Stimulated activated CD8-positive, alpha-beta memory T cell treated with anti-CD3 and anti-CD28 coated beads, Interleukin-4, amount 100 ng/mL, for 48 hours (primary cell): ENCODE measurements at regions not wholly inside any gene's neighbourhood (a gene's known extent, or its start where the extent isn't known, plus 50 kb on each side); places are given as distances from the start of the nearest gene placed in this dataset.

ENCODE experiments used
- DNase-seq: peaks from one replicate; pipeline ENCODE4 v3.0.0-alpha.2; 2020

DNA sequence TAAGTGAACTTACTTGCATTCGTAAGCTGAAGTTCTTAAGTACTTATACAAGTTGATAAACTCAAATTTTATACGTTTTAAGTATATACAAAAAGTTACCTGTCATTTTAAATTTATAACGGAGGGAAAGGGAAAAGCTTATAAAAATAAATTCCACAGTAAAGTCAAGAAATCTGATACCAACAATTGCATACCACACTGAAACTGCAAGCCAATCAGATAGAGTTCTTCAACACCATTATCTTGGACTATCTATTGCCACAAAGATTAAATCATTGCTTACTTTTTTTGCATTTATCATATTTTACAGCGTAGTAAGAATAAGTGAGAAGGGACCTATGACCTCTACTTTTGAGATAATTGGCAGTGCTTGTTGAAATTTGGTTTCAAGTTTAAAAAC is 386.7 kb downstream of the TFAP2A start:
- no peak for DNase-seq

DNA sequence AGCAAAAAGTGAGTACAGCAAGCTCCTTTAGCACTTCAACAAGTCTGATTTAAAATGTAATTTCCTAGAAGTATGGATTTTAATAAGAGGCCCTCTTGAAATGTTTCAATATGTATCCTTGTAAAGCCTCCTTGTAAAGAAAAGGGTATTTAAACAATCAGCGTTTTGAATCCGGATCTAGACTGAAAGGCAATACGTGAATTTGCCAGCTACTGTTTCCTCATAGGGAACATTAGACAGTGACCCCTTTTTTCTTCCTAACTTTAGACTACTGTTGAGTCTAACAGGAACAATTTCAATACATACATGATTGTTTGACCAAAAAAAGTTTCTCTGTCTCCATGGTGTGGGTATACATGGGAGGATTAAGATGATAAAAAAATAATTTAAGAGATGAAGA is 395.0 kb downstream of the TFAP2A start:
- no peak for DNase-seq

DNA sequence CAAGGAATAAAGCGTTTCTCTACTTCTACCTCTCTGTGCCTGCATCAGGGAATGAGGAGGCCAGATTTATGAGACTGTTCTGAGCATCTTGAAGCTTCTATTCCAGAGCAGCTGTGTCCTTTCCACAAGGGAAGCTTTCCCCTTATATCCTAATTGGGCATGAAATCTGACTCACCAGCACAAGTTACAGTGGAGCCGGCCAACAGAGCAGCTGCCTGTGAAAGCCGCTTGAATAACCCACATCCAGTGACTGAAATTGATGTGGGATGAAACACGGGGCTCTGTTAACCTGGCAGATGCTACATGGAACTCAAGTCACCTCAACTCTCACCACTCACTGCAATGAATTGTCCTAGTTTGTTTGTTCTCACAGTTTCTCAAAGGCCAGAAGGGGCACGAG is 400.3 kb downstream of the TFAP2A start:
- no peak for DNase-seq

DNA sequence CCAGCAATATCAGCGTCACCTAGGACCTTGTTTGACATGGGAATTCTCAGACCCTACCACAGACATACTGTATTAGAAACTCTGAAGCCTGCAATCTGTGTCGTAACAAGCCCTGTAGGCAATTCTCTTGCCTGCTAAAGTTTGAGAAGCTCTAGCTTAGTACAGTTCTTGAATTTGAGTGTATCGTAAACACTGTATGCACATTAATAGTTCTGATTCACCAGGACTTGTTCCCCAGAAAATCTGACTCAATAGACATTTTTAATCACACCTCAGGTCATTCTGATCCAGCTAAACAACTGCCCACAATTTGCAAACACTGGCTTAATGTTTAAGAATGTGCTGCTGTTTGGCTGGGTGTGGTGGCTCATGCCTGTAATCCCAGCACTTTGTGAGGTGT is 414.3 kb downstream of the TFAP2A start:
- no peak for DNase-seq

DNA sequence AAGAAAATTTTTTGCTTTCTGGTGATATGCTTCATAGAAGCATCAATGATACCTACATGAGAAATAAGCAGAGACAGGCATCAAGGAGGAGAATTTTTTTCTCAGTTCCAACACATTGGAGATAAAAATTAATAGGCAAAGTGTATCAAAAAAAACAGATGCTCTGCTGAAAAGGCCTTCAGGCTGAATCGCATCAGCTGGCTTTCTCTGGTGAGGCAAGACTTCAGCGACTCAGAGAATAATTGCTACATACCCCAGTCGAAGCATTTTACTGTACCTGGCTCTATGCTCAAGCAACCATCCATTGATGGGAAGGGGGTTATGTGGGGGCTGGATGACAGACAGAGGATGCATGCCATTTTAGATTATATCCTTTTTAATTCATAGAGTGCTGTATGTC is 415.1 kb downstream of the TFAP2A start:
- no peak for DNase-seq

DNA sequence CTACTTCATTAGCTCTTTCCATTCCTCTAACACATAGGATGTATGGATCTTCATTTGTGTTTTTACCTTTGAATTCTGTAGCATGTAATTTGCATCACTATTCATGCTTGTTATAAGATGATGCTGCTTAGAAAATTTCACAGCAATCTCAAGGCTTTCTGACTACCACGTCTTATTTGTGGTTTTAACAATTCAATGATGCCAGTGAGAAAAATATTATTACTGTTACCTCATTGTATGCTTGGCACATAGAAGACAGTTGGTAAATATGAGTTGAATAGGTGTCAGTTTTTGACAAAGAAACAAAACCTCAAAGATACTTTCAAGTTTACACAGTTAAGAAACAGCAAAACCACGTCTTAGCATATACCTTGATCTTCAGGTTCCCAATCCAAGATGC is 428.6 kb downstream of the TFAP2A start:
- DNase-seq: no peak

DNA sequence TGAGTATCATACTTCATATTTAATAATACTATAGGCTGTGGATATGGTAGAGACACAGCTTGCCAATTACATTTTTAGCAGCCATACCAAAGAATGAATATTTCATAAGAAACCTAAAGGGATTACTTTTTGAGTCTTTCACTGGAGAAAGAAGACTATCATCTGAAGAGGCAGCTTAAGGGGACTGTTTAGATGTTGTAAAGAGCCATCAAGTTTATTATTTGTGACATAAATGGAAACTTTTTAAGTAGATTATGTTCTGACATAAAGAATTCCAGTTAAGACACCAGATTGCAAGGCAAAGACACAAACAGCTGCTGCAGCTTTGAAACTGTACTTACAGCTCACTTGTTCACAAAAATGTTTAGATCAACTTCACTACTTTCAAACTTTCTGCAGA is 429.4 kb downstream of the TFAP2A start:
- no peak for DNase-seq

DNA sequence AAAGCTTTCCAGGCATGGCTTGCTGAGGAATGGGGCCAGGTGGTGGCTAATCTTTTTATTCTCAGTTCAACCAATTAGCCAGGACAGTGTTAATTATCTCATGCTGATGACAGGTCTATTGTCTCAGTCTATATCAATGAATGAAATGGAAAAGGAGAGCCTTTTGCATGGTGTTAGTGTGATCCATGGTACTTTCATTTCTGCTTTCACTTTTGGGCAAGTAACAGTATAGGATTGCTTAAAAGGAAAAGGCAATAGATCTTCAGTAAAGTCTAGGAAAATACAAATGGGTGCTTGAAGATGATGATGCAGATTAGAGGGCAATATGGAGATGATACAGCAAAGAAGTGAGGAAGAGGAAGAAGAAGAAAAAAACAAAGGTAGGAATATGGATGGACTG is 430.3 kb downstream of the TFAP2A start:
- no peak for DNase-seq

DNA sequence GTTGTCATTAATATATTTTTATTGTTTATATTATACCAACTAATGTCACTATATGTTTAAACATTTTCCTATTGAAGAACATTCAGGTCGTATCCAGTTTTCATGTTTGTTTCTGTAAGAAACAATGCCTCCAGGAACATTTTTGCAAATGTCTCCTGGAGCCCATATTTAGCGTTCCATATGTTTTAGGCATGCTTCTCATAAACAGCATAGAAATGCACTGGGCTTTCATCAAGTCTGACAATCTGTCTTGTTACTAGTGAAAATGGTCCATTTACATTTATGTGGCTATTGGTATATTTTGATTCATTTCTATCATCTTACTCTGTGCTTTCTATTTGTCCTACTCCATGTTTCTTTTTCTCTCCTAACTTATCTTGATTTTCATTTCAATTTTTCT is 431.7 kb downstream of the TFAP2A start:
- no peak for DNase-seq

DNA sequence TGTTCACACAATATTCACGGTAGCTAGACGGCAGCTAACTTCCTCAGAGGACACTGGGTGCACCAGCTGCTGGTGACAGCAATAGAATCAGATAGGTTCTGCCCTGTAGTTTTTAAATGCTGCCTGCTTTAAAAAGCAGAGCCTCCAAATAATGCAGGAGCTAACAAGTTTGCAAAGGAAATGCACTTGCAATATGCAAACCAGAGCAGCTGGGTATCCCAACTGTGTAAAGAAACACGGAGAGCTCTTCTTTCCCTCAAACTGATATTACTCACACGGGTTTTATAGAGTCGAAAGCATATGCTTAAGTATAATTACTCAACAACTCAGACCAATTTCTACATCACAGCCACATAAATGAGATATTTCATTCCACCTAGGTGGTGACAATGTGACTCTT is 432.7 kb downstream of the TFAP2A start:
- DNase-seq: no peak

DNA sequence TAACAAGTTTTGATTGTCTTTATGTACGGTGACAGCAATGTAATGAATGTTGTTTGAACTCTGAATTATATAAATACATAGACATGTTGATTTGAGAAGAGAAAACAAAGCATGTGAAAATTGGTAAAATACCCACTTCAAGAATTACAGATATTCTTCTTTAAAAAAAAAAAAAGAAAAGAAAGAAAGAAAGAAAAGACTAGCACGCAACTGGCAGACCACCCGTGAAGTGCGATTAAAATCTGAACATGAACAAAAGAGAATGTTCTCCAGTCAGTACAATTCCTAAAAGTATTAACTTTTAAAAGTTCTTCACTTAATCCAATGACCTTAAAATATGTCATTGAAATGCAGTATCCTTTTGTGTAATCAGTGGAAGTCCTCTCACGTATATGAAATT is 434.9 kb downstream of the TFAP2A start:
- no peak for DNase-seq

DNA sequence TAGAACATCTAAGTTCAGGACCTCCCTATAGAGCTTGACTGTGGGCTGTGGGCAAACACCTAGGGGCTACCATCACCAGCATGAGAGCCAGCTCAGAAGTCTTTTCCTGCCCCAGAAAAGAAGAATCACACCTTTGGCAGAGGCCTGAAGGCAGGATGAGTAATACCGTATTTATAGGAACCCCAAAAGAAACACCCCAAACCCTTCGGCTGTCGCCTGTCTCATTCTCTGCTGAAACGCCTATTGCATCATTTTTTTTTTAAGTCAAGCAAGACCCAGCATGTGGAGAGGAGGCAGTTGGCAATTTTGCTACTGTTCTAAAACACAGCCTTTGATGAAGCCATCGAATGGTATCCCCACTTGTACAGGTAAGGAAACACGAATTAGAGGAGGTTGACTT is 436.4 kb downstream of the TFAP2A start:
- DNase-seq: no peak

DNA sequence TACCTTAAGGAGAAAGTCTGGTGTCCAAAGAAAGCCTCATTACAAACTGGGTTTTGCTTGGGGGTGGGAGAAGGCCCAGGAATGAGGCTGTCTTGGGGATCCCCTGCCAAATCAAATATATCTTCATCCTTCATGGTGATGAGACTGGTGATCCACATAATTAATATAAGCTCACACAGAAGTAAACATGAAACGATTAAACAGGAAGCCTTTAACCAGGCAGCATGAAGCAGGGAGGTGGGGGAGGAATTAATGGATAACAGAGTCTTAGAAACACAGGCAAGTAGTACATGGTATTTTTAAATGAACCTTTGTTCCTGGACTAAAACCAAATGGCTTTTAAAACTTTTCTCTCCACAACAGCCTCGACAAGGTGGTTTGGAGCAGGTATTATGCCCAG is 437.5 kb downstream of the TFAP2A start:
- DNase-seq: no peak

DNA sequence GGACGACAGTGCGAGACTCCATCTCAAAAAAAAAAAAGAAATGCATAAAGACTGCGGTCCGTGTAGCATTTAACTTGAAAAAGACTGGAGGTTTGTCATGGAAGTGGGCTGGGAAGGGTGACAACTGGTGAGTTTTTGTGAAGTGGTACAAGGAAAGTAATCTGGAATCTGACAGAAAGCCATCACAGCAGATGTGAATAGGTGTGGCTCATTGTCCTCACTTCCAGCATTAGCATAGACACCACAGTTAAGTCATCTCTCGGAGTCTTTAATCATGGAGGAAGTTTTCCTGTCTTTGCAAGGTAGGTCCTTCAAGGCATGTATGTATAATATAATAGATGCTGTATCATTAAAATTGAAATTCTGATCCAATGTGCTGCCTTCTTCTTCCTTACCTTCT is 453.2 kb downstream of the TFAP2A start:
- DNase-seq: no peak

DNA sequence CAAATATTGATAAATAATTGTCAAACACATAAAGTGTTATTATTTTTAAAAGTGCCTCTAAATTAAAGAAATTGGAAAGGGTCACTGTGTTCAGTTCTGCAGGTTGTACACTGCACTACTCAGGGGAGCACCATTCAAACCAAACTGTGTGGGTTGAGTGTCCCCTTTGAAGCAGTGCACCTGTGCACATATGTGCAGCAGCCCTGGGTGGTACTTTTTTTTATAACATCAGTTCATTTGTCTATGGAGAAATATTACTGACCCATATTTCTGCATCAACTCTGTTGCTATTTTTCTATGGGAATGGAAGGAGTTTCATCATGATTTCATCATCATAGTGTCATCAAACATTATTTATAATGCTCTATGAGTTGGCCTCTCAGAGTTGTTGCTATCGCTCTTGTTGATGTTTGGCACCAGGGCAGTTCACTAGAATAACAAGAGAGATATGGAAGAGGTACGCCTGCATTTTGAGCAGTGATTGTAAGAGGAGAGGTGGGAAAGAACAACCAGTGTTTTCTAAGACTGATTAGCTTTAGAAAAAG is 457.6 kb downstream of the TFAP2A start:
- no peak for DNase-seq

DNA sequence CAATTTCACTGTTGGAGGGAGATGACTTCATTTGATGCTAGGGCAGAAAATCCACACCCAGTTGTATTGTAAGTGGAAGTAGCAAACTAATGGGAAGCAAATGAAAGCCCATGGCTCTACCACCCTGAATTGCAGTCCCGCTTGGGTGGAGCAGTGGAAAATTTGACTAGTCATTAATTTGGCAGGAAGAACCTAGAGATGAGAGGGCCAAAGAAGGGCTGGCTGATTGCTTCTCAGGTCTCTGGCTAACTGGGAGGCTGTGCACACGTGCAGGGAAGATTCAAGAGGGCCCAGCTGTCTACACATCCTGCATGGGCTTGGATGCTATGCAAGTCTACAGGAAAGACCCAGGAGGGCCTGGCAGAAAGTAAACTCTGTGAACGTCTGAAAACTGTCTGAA is 466.2 kb downstream of the TFAP2A start:
- no peak for DNase-seq

DNA sequence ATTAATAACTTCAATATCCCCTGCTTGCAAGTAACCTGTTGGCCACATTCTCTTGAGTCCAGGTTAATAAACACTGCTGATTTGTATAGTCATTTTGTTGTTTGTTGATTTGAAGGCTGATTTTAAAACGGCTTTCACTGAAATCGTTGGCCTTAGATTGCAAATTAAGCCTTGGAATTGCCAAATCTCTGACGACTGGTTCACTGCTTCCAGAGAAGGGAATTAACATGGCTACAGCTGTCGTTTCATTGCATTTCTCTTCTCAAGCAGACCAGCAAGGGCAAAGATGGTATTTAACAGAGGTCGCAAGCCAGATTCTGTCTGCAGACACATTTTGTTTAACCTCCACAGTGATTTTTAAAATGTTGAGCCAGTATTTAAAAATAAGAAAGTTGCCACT is 470.9 kb downstream of the TFAP2A start:
- DNase-seq: no peak

DNA sequence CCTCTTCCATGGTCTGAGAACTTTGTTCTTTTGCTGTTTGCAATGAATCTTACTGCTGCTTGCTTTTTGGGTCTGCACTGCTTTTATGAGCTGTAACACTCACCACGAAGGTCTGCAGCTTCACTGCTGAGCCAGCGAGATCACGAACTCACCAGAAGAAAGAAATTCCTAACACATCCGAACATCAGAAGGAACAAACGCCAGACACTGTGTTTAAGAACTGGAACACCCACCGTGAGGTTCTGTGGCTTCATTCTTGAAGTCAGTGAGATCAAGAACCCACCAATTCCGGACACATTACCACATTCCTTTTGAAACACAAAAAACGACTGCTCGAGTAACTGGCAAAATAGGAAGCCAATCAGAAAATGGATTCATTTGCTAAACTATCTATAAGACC is 471.8 kb downstream of the TFAP2A start:
- no peak for DNase-seq

DNA sequence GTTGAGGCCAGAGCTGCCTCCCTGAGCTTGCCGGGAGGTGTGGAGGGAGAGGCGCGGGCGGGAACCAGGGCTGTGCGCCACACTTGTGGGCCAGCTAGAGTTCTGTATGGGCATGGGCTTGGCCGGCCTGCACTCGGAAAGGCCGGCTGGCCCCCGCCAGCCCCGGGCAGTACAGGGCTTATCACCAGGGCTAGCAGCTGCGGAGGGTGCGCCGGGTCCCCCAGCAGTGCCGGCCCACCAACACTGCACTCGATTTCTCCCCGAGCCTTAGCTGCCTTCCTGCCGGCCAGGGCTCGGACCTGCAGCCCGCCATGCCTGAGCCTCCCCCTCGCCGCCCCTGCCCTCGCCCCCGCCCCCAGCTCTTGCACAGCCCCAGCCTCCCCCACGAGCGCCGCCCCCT is 472.7 kb downstream of the TFAP2A start:
- no peak for DNase-seq

DNA sequence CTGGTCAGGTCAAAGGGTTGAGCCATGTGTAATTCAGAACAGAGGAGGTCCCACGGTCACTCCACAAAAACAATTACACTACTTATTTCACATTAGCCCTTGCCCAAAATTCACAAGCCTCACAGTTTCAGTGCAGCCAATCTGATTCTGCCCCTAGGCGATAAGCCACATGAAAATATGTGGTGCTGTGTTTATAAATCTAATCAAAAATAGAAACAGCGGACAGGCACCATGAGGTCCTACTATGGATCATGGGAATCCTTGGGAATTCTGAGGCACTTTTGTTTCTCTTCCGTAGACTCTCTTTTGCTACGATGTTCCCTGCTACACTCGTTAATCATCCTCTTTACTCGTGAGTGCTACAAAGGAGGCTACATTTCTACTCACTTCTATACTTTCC is 476.1 kb downstream of the TFAP2A start:
- DNase-seq: no peak

DNA sequence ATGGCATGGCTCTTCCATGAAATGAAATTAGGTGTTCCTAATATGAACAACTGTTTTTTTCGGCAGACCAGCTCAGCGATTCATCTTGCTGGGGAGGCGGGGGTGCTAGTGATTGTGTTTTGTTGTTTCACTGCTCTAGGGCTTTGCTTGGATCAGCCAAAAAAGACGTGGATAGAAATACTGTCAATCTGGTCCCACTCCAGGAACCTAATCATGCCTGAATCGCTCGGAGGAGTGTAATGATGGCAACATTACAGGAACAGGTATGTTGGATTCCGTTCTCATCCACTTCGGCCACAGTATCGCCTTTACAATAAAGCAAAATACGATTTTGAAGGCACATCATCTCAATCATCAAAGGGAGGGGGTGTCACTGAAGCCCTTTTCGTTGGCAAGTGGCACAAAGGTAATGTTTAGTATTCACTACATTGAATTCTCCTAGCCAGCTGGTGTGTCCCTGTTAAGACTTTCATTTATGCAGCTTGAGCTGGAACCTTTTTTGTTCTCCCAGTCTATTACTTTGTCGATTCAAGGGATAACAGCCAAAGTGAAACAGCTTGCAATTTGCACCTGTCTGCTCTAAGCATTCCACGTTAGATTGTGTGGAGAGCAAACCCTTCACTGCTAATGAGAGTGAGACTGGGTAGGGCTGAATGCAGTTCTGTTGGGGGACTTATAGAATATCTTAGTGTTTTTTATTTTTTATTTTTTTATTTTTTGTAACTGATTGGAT is 477.7 kb downstream of the TFAP2A start:
- no peak for DNase-seq

DNA sequence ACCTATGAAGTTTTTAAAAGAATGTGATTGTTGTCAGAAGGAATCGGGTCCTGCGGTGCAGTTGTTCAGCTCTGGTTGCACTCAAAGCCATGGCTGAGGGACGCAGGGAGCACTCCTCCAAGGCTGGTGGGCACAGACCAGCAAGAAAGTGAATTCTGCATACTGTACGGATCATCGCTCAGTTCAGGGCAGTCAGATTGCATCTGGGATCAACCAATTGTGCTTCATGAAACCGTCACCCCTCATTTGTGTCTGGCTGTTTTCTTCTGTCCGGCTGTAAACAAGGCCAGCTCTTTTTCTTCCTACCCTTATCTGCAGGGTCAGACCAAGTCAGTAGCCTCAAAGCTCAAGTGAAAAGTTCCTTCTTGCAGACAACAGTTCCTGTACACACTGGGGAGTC is 478.3 kb downstream of the TFAP2A start:
- DNase-seq: no peak

DNA sequence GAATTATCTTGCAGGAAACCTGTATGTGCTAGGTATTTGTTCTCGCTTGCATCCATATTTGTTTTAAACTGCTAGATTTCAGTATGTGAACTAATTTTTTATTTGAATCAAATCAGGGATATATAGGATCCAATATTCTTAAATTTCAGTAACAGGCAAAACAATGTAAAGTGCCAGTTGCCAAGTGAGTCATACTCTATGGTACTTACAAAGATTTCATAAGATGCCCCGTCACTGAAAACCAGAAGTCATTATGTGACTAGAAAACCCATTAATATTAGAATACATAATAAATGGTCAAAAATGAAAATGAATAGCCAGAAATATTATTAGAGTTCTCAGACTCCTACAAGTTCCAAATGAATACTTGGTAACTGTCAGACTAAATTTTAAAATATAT is 481.2 kb downstream of the TFAP2A start:
- no peak for DNase-seq

DNA sequence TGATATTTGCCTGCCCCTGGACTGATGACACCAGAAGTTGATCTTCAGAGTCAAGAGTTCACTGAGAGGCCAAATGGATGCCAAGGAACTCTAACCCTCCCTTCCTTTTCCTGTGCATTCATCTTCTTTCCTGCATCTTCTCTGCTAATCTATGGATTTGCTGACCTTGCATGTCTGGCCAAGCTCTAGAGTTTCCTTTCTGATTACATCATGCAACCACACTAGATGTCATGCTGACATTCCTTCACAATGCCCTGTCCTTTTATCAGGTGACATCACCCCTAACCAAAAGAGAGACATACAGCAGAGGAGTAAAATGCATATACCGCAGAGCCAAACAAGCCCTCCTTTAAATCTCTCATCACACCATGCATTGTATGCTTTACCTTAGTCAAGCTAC is 487.6 kb downstream of the TFAP2A start:
- DNase-seq: no peak

DNA sequence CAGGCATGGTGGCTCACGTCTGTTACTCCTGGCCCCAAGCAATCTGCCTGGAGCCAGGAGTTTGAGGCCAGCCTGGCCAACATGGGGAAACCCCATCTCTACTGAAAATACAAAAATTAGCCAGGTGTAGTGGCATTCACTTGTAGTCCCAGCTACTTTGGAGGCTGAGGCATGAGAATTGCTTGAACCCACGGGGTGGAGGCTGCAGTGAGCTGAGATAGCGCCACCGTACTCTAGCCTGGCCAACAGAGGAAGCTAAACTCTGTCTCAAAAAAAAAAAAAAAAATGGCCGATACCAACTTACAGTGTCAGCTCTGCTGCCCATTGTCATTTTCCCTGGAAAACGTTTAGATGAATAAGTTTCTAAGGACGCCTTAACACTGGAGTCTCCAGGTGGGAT is 489.9 kb downstream of the TFAP2A start:
- no peak for DNase-seq
